ENCODE measurements at regions not wholly inside any gene's neighbourhood (a gene's known extent, or its start where the extent isn't known, plus 50 kb on each side); places are given as distances from the start of the nearest gene placed in this dataset.
"Not testable (repeated sequence)": the region's sequence is repeated elsewhere in the genome, so short reads cannot be mapped to it uniquely, and the experiment has no call there.

DNA sequence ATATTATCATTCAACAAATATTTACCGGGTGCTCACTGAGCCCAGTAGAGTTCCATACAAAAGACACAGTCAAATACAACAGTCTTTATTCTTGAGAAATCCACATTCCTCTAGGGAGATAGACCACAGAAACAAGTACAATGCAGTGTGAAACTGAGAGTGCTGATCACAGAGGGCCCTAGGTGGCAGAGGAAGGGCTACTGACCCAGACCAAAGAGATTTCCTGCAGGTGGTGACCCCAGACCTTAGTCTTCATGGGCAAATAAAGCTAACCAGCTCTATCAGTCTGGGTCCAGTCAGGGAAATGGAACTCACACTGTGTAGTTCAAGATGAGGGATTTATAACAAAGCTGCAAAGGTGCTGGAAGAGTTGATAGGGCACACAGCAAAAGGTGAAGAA lies 110.4 kb upstream of the SLC27A6 start:
- no peaks in the 10 kb centered on the region for H3K27me3 ChIP-seq
- no peaks in the 10 kb centered on the region for H3K36me3 ChIP-seq
- TF ChIP-seq, protein P1, sequence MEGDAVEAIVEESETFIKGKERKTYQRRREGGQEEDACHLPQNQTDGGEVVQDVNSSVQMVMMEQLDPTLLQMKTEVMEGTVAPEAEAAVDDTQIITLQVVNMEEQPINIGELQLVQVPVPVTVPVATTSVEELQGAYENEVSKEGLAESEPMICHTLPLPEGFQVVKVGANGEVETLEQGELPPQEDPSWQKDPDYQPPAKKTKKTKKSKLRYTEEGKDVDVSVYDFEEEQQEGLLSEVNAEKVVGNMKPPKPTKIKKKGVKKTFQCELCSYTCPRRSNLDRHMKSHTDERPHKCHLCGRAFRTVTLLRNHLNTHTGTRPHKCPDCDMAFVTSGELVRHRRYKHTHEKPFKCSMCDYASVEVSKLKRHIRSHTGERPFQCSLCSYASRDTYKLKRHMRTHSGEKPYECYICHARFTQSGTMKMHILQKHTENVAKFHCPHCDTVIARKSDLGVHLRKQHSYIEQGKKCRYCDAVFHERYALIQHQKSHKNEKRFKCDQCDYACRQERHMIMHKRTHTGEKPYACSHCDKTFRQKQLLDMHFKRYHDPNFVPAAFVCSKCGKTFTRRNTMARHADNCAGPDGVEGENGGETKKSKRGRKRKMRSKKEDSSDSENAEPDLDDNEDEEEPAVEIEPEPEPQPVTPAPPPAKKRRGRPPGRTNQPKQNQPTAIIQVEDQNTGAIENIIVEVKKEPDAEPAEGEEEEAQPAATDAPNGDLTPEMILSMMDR (IDR thresholded peaks at IDR 0.05) = no peak
- TF ChIP-seq POLR2A (IDR thresholded peaks at IDR 0.05) = no peak
- H3K9me3 ChIP-seq = peaks cover 0 to 5% (median 0%) of the 10 kb centered on the region in 3 donors
- DNase-seq = no peak
- H3K4me3 ChIP-seq = no peak overlapping the region
- H3K4me1 ChIP-seq = no peaks in the 10 kb centered on the region
- H3K27ac ChIP-seq = no peak overlapping the region
- intact Hi-C loops (cut with DNase I) = no loop called here
- 92 to 100% methylated on average over 1 of the region's 1 CpG for WGBS, 2 donors

DNA sequence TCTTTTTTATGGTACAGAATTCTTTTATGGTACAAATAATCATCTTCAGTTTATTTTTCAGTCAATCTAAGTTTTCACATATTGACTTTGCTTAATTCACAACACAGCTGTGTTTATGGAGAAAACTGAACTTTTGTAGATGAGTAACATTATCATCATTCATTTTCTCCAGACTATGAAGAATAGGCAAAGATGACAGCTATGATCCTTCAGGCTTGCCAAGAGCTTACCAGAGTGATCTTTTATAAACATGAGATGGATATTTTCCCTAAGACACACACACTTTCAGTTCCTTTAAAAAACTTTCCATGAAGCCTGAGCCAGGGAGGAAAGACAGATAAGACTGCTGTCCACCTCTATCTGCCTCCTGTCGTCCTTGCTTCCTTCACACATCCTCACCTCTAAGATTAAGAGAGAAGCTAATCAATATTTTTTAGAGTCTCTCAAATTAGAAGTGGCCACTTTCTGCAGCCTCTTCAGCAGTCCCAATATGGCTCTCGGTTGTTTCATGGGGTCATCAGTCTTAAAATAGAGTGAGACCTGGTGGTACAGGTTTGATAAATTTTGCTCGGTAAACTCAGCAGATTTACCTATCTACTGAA lies 108.1 kb upstream of the SLC27A6 start:
- TF ChIP-seq, protein P1 (IDR thresholded peaks at IDR 0.05) = no peak
- no peak for TF ChIP-seq POLR2A (IDR thresholded peaks at IDR 0.05)
- Histone ChIP-seq H3K4me3 (no peak overlapping the region), H3K27ac (no peak overlapping the region), H3K4me1 (no peaks in the 10 kb centered on the region), H3K27me3 (no peaks in the 10 kb centered on the region), H3K9me3 (no peaks in the 10 kb centered on the region), H3K36me3 (no peaks in the 10 kb centered on the region)
- no peak for DNase-seq
- WGBS, 2 donors = 39 to 42% methylated on average over 3 of the region's 3 CpGs
- intact Hi-C loops (cut with DNase I) = no loop called here

DNA sequence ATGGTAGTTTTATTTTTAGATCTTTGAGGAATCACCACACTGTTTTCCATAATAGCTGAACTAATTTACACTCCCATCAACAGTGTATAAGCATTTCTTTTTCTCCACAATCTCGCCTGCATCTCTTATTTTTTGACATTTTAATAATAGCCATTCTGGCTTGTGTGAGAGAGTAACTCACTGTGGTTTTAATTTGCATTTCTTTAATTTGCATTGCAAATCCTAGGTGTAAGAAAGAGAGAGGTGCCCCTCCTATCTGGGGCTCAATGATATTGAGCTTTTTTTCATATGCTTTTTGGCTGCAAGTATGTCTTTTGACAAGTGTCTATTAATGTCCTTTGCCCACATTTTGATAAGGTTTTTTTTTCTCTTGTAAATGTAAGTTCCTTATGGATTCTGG lies 106.3 kb upstream of the SLC27A6 start:
- H3K4me3 ChIP-seq = no peak overlapping the region
- TF ChIP-seq, protein P1 (IDR thresholded peaks at IDR 0.05) = no peak
- no peak for TF ChIP-seq POLR2A (IDR thresholded peaks at IDR 0.05)
- no peaks in the 10 kb centered on the region for H3K9me3 ChIP-seq
- no peak overlapping the region for H3K27ac ChIP-seq
- 50 to 91% methylated on average over 1 of the region's 1 CpG for WGBS, 2 donors
- DNase-seq = no peak
- H3K27me3 ChIP-seq = no peaks in the 10 kb centered on the region
- no peaks in the 10 kb centered on the region for H3K4me1 ChIP-seq
- intact Hi-C loops (cut with DNase I) = no loop called here
- no peaks in the 10 kb centered on the region for H3K36me3 ChIP-seq

DNA sequence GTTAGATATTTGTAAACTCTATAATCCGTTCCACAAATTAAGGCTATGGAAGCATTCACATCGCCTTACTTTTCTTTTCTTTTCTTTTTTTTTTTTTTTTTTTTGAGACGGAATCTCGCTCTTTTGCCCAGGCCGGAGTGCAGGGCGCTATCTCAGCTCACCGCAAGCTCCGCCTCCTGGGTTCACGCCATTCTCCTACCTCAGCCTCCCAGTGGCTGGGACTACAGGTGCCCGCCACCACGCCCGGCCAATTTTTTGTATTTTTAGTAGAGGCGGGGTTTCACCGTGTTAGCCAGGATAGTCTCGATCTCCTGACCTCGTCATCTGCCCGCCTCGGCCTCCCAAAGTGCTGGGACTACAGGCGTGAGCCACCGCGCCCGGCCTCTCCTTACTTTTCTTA lies 104.1 kb upstream of the SLC27A6 start:
- intact Hi-C loops (cut with DNase I); DNase-seq; H3K36me3 ChIP-seq; H3K9me3 ChIP-seq; H3K4me1 ChIP-seq; H3K27ac ChIP-seq; H3K4me3 ChIP-seq; H3K27me3 ChIP-seq: not testable (repeated sequence)
- WGBS, 2 donors = 87 to 94% methylated on average over 19 to 22 of the region's 22 CpGs

DNA sequence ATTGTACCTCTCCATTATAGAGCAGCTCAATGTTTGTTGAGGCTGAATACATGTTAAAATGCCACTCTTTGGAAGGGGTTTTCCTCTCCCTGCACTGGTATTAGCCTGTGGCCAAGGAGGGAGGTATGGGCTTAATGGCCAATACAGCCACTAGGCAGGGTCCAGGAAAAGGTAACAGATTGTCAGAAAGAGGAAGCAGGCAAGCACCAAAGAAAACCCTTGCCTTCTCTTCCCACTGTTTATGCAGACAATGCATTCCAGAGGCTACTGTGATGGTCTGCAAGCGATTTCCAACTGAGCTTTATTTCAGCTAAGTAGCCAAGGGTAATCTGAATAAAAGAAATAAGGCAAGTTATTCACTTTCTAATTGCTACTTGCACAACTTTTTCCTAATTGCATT lies 95.3 kb upstream of the SLC27A6 start:
- Histone ChIP-seq H3K4me3 (no peak overlapping the region), H3K27me3 (no peaks in the 10 kb centered on the region), H3K36me3 (no peaks in the 10 kb centered on the region), H3K4me1 (no peaks in the 10 kb centered on the region), H3K27ac (no peak overlapping the region), H3K9me3 (no peaks in the 10 kb centered on the region)
- WGBS, 2 donors = 47 to 53% methylated on average over 1 of the region's 1 CpG
- TF ChIP-seq, protein P1 (IDR thresholded peaks at IDR 0.05) = no peak
- no peak for TF ChIP-seq POLR2A (IDR thresholded peaks at IDR 0.05)
- no peak for DNase-seq
- intact Hi-C loops (cut with DNase I) = no loop called here

DNA sequence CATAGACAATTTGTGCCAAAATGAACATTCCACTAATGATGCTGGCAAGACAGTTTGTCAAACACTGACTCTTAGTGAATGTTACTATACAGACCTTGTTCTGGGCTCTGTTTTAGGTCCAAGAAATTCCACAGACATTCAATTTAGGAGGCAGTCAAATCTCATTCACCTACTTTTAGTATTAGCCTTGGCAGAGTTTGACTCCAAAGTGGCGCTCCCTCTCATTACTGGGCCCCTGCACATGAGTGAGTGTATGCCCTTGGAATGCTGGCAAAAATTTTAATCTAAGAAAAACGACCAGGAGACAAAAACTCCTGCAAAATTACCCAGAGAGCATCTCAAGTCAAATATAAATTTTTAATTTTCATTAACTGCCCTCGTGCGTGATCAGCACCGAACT lies 94.9 kb upstream of the SLC27A6 start:
- Histone ChIP-seq H3K9me3 (no peaks in the 10 kb centered on the region), H3K4me1 (no peaks in the 10 kb centered on the region), H3K36me3 (no peaks in the 10 kb centered on the region), H3K27ac (no peak overlapping the region), H3K4me3 (no peak overlapping the region), H3K27me3 (no peaks in the 10 kb centered on the region)
- intact Hi-C loops (cut with DNase I) = no loop called here
- TF ChIP-seq, protein P1 (IDR thresholded peaks at IDR 0.05) = no peak
- no peak for TF ChIP-seq POLR2A (IDR thresholded peaks at IDR 0.05)
- 57 to 75% methylated on average over 5 of the region's 5 CpGs for WGBS, 2 donors
- no peak for DNase-seq

Measured in esophagus squamous epithelium (tissue), 5 donors.